ENCODE measurements at regions not wholly inside any gene's neighbourhood (a gene's known extent, or its start where the extent isn't known, plus 50 kb on each side); places are given as distances from the start of the nearest gene placed in this dataset.

GRCh38 chr9:74066128-74066527 is 431.0 kb upstream of the RORB start:
- TF ChIP-seq, protein P1, sequence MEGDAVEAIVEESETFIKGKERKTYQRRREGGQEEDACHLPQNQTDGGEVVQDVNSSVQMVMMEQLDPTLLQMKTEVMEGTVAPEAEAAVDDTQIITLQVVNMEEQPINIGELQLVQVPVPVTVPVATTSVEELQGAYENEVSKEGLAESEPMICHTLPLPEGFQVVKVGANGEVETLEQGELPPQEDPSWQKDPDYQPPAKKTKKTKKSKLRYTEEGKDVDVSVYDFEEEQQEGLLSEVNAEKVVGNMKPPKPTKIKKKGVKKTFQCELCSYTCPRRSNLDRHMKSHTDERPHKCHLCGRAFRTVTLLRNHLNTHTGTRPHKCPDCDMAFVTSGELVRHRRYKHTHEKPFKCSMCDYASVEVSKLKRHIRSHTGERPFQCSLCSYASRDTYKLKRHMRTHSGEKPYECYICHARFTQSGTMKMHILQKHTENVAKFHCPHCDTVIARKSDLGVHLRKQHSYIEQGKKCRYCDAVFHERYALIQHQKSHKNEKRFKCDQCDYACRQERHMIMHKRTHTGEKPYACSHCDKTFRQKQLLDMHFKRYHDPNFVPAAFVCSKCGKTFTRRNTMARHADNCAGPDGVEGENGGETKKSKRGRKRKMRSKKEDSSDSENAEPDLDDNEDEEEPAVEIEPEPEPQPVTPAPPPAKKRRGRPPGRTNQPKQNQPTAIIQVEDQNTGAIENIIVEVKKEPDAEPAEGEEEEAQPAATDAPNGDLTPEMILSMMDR (IDR thresholded peaks at IDR 0.05) = no peak
- TF ChIP-seq POLR2A (IDR thresholded peaks at IDR 0.05) = no peak
